NB4 (cell line): ENCODE measurements at regions not wholly inside any gene's neighbourhood (a gene's known extent, or its start where the extent isn't known, plus 50 kb on each side); places are given as distances from the start of the nearest gene placed in this dataset.

Source experiments
- MYC ChIP-seq: IDR thresholded peaks from 2 replicates; pipeline ENCODE4 v1.6.1; 2011; ENCODE audit warnings: low read depth, low read length
- POLR2A ChIP-seq: IDR thresholded peaks from 2 replicates; pipeline ENCODE4 v1.6.1; 2011; ENCODE audit warnings: mild to moderate bottlenecking; ENCODE audit not compliant: insufficient read length; ENCODE audit errors: extremely low read depth
- TF ChIP-seq, protein P1 (sequence below): IDR thresholded peaks from one replicate; pipeline ENCODE4 v1.5.1; 2012; ENCODE audit warnings: low read depth, low read length
- TF ChIP-seq, protein P2 (sequence below): IDR thresholded peaks from 2 replicates; pipeline ENCODE4 v1.6.1; 2011; ENCODE audit warnings: low read depth, low read length

DNA sequence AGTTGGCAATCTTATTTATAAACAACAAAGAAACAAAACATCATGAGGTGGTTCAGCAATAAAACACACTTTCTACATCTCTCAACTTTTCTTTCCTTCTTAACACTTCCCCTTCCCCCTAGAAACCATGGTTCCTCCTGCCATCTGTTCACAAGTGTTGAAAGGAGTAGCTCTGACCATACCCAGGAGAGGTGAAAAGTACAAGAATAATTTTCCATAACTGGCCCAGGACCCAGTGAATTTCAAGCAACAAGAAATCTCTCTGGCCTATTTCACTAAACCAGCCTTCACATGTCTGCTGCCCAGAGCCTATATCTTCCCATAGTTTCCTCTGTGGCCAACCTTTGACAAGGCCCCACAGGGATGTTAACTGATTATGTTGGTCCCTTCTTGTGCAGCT, 98.2 kb upstream of the CEP126 start:
- no peak for TF ChIP-seq POLR2A
- TF ChIP-seq, protein P1, sequence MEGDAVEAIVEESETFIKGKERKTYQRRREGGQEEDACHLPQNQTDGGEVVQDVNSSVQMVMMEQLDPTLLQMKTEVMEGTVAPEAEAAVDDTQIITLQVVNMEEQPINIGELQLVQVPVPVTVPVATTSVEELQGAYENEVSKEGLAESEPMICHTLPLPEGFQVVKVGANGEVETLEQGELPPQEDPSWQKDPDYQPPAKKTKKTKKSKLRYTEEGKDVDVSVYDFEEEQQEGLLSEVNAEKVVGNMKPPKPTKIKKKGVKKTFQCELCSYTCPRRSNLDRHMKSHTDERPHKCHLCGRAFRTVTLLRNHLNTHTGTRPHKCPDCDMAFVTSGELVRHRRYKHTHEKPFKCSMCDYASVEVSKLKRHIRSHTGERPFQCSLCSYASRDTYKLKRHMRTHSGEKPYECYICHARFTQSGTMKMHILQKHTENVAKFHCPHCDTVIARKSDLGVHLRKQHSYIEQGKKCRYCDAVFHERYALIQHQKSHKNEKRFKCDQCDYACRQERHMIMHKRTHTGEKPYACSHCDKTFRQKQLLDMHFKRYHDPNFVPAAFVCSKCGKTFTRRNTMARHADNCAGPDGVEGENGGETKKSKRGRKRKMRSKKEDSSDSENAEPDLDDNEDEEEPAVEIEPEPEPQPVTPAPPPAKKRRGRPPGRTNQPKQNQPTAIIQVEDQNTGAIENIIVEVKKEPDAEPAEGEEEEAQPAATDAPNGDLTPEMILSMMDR, result no peak
- TF ChIP-seq, protein P2, sequence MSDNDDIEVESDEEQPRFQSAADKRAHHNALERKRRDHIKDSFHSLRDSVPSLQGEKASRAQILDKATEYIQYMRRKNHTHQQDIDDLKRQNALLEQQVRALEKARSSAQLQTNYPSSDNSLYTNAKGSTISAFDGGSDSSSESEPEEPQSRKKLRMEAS, result no peak
- TF ChIP-seq MYC, result no peak
